ENCODE measurements at regions not wholly inside any gene's neighbourhood (a gene's known extent, or its start where the extent isn't known, plus 50 kb on each side); places are given as distances from the start of the nearest gene placed in this dataset.
A peak's percentile ranks its signal among the peaks of the same experiment; 100 is the strongest.

DNA sequence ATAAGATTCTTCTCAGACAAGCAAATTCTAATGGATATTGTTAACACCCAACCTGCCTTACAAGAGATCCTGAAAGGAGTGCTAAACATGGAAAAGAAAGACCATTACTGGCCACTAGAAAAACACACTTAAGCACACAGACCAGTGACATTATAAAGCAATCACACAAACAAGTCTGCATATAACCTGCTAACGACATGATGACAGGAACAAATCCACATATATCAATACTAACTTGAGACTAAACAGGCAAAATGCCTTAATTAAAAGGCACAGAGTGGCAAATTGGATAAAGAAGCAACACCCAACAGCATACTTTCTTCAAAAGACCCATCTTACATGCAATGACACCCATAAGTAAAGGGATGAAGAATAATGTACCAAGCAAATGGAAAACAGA lies 100.5 kb upstream of the PCDH18 start:
- no peak for DNase-seq

GRCh38 chr4:137631605-137632004 lies 99.3 kb upstream of the PCDH18 start:
- DNase-seq = no peak

- DNase-seq = no peak
These were observed 98.0 kb upstream of the PCDH18 start for GRCh38 chr4:137630252-137630651.

DNA sequence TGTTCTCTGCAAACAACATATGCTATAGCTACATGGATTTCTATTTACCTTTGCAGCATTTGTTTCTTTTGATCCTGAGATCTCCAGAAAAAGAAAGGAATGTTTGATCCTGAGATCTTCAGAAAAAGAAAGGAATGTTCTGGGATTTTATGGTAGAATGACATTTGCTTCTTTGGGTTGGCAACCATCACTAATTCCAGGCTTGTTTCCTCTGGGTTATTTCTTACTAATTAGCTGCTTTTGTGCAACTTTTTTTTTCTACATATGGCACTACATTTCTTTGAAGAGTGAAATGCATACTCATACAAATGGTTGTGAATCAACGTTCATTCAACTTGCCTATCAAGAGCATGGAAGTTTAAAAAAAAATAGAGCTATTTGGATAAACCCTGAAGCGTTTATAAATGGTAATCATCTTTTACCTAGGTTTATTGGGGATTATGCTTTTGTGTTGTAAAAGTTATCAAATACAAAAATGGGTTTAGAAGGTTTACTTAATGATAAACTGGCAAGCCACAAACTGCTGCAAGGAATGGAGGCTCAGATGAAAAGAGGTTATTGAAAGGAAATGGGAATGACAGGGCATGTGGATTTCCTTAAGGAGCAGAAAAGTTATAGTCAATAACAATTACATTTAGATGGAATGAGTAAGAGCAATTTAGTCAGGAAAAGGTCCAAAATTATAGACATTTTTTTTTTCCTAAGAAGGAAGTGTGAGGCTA lies 95.6 kb upstream of the PCDH18 start:
- DNase-seq = no peak

DNA sequence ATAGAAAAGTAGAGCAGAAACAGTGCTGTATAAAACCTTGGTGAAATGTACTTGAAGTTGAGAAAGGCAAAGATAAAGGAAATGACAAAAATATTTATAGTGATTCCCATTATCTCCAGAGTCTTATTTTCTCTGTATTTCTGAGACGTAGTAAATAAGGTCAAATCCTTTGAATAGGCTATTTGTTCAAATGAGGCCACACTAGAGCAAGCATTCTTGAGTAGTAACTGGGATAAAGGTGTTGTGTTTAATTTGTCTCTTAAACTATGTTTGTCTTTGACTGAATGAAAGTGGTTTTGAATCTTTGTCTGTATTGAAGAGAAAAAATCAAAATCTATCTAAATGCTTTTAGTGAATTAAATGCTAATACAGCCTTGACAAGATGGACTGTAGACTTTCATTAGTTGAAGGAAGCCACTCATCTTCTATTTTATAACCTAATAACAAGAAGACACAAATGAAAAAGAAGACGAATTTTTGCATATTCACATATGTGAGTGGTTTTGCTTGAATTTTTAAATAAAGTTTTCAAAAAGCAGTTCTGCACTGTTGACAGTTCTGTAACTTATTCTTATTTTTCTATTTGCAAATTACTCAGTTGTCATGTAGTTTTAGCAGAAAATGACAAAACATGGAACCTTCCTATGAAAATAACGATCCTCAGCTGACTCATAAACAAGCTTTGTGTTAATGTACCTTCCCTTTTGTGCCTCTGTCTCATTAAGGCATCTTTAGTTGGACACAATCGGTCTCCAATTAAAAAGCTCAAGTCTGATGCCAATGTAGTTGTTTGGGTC lies 94.8 kb upstream of the PCDH18 start:
- DNase-seq = no peak

GRCh38 chr4:137623013-137623412 lies 90.7 kb upstream of the PCDH18 start:
- no peak for DNase-seq

DNA sequence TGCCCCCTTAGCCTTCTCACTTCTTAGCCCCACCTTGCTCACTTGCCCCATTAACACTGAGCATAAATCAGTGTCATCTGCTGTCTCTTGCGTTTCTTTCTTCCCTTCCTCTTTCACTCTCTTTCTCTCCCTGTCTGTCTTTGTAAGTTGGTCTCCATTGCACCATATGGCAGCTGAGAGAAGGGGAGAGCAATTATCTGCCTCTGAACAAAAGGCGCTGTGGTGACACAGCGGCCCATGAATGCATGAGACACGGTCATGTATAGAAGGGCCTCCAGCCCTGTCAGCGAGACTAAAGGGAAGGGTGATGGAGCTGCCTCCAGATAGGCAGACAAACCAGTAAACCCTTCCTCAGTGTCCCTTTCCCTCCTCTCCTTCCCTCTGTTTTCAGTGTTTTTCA lies 88.8 kb upstream of the PCDH18 start:
- no peak for DNase-seq

- DNase-seq = no peak
These were observed 82.2 kb upstream of the PCDH18 start for GRCh38 chr4:137614491-137614890.

GRCh38 chr4:137611998-137612700 lies 79.9 kb upstream of the PCDH18 start:
- no peak for DNase-seq

GRCh38 chr4:137610960-137611359 lies 78.7 kb upstream of the PCDH18 start:
- no peak for DNase-seq

GRCh38 chr4:137609718-137610430 lies 77.6 kb upstream of the PCDH18 start:
- peak; percentile 60 for DNase-seq

DNA sequence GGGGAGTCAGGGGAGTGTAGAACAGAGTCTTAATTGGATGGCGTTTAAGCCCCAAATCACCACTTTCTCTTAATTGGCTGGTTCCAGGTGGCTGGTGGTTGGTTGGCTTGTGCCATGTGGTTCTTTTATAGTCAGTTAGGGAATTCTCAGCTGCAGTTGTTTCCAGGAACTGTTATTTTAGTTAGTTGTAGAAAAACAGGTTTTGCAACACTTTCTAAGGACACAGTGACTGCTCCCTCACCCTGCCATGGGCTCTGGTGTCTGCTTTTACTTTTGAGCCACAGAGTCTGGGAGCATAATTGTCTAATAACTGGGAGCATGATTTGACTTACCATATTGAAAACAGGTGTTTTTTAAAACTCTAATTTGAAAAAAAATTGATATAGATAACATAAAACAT lies 75.8 kb upstream of the PCDH18 start:
- no peak for DNase-seq

DNA sequence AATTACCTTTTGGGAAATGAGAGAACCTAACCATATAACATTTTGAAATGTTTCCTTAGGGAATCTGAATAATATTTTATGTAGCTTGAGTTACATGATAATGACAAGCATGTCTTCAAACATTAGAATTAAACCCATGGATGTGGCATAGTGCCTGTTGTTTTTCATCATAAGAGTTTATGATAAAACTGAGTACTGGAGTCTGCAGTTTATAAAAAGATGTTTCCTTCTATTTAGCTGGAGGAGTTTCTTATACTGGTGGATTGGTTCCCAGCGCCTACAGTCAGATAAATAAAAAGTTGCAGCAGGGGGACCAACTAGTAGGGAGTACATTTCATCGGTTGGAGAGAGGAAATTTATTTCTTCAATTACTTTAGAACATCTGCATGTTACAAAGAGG lies 70.1 kb upstream of the PCDH18 start:
- DNase-seq = peak; percentile 28

DNA sequence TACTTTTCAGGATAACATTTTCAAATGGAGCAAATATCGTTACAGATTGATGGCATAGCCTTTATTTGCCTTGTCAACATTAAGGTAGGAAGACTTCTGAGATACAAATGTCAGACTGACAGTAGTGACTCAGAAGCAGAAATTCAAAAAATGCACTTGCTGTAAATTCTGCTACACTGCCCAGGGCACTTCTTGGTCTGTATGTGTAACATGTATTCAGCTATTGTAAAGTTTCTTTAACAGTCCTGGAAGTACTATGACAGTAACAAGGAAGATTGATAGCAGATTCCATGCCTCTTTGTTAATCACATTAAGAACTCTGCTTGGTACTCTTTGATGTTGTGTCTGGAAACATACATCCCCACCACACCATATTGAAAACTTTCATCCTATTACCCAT lies 69.6 kb upstream of the PCDH18 start:
- DNase-seq = no peak

DNA sequence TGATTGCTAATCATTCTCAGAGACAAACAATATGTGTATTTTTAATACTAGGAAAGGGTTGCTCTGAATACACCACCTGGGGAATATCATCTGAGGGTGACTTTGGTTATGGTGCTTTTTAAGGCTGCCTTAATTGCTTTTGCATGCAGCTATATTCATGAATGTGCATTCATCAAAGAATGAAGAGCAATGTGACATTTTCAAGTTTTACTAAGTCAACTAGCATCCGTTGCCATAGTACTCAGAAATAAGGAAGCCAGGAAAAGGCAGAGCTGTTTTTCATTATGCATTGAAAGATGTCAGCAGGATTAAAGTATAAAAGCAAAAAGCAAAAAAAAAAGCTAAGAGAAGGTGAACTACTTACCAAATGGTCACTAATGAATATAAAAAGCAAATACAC lies 67.4 kb upstream of the PCDH18 start:
- DNase-seq = no peak

GRCh38 chr4:137597752-137598430 lies 65.6 kb upstream of the PCDH18 start:
- DNase-seq = peak; percentile 62

DNA sequence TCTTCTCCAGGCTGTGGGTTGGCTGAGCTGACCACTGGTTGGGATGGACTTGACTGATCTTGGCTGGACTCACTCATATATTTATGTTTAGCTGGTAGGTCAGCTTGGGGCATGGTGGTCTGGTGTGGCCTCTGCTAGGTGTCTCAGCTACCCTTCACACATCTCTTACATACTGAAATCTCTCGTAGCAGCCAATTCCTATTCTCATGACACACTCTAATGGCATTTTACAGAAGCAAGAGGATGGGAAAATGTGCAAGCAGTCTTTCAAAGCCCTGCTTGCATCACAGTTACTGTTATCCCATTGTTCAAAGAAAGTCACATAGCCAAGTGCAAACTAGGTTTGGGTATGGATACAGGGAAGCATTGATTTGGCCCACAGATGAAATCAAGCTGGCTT lies 55.5 kb upstream of the PCDH18 start:
- no peak for DNase-seq

DNA sequence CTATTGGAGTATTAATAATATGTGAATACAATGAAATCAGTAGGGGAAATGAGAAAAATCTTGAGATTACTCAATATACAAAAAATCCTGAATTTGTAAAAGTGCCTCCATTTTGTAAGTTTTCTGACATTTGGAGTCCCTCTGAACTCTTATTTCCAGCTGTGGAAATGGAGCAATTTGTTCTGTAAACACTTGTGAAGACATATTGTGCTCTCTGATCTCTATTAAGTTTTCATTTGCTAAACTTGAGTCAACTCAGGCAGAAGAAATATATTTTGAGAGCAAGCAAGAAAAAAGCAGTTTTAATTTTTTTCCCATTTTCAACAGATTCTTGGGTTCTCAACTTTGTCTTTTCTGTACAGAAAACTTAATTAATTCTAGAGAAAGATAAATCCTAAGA lies 51.4 kb upstream of the PCDH18 start:
- DNase-seq = no peak
